ENCODE measurements at regions not wholly inside any gene's neighbourhood (a gene's known extent, or its start where the extent isn't known, plus 50 kb on each side); places are given as distances from the start of the nearest gene placed in this dataset.

DNA sequence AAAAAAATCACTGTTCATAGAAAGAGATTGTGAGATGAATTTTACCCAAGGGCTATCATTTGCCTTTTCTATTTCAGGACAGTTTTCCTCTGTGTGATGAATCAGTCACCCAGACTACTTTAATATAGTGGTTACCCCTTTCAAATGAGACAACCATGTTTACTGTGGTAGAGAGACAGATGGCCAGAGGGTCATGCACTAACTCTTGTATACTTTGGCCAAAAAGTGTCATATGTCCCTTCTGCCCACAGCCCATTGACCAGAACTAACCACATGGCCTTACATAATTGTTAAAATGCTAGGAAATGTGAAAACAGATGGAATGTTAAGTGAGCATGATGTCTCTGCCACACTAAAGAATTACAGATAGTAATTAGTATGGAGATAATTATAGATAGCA, 498.7 kb downstream of the DACH1 start:
- Histone ChIP-seq H3K27ac (no peak overlapping the region), H3K4me3 (no peak overlapping the region), H3K27me3 (no peaks in the 10 kb centered on the region), H3K9me3 (no peaks in the 10 kb centered on the region), H3K36me3 (no peaks in the 10 kb centered on the region), H3K4me1 (no peaks in the 10 kb centered on the region)
- no peak for TF ChIP-seq POLR2A (IDR thresholded peaks at IDR 0.05)
- TF ChIP-seq, protein P1, sequence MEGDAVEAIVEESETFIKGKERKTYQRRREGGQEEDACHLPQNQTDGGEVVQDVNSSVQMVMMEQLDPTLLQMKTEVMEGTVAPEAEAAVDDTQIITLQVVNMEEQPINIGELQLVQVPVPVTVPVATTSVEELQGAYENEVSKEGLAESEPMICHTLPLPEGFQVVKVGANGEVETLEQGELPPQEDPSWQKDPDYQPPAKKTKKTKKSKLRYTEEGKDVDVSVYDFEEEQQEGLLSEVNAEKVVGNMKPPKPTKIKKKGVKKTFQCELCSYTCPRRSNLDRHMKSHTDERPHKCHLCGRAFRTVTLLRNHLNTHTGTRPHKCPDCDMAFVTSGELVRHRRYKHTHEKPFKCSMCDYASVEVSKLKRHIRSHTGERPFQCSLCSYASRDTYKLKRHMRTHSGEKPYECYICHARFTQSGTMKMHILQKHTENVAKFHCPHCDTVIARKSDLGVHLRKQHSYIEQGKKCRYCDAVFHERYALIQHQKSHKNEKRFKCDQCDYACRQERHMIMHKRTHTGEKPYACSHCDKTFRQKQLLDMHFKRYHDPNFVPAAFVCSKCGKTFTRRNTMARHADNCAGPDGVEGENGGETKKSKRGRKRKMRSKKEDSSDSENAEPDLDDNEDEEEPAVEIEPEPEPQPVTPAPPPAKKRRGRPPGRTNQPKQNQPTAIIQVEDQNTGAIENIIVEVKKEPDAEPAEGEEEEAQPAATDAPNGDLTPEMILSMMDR (IDR thresholded peaks at IDR 0.05), result no peak
- no peak for TF ChIP-seq POLR2AphosphoS5 (IDR thresholded peaks at IDR 0.05; ENCODE audit: insufficient read depth in 1 of 2, low read depth in 1 of 2)
- intact Hi-C loops (cut with DNase I), result no loop called here
- DNase-seq (ENCODE audit: extremely low spot score in 2 of 2), result no peak

DNA sequence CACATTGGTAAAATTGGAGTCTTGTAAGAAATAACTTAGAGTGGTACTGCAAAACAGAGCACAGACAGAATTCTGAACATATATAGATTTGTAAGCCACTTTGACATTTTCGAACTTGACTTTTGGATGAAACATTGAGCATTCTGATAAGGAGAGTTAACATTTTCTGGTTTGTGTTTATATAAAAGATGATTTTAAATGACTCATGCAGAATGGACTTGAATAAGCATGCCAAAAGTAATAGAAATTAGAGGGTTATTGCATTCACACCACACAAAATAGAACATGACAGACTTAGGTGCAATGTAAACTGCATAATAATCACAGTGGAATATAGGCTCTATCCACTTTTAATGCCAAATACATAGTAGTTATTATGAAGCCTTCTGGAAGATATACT, 507.0 kb downstream of the DACH1 start:
- H3K9me3 ChIP-seq, result no peaks in the 10 kb centered on the region
- H3K36me3 ChIP-seq, result no peaks in the 10 kb centered on the region
- TF ChIP-seq POLR2A (IDR thresholded peaks at IDR 0.05) (no peak), POLR2AphosphoS5 (IDR thresholded peaks at IDR 0.05; ENCODE audit: insufficient read depth in 1 of 2, low read depth in 1 of 2) (no peak)
- TF ChIP-seq, protein P1 (IDR thresholded peaks at IDR 0.05), result no peak
- no peak for DNase-seq (ENCODE audit: extremely low spot score in 2 of 2)
- intact Hi-C loops (cut with DNase I), result no loop called here
- no peak overlapping the region for H3K27ac ChIP-seq
- H3K4me3 ChIP-seq, result no peak overlapping the region
- no peaks in the 10 kb centered on the region for H3K4me1 ChIP-seq
- H3K27me3 ChIP-seq, result no peaks in the 10 kb centered on the region

DNA sequence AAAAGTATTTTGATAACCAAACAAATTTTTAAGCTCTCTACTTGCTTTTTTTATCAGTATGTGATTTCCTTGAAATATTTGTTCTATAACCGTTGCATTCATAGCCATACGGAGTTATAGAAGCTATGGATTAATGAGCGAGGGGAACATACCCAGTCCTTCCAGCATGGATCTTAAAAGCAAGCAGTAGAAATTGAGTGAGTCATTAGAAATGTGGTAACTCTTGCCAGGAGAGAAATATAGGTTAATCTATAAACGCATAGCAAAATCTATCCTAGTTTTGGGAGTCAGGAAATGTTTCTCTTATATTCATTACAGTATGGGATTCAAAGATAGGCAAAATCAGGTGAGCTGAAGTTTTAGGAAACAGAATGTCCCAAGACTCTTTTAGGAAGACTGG, 507.4 kb downstream of the DACH1 start:
- intact Hi-C loops (cut with DNase I), result no loop called here
- TF ChIP-seq POLR2A (IDR thresholded peaks at IDR 0.05) (no peak), POLR2AphosphoS5 (IDR thresholded peaks at IDR 0.05; ENCODE audit: insufficient read depth in 1 of 2, low read depth in 1 of 2) (no peak)
- TF ChIP-seq, protein P1 (IDR thresholded peaks at IDR 0.05), result no peak
- H3K9me3 ChIP-seq, result no peaks in the 10 kb centered on the region

DNA sequence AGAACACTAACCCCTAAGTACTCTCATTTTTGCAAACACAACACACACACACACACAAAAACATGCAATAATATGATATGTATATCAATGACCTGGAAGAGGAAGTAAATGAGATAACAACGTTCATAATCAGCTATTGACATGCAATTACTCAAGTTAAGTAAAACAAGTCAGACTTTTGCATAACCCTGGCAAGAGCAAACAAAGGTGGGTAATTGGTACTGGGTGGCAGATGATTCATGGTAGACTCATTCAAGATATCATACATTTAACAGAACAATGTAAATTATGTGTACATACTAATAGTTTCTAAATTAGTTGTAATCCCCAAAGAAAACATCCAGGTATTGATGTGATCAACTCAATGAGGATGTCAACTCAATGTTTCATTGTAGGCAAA, 508.8 kb downstream of the DACH1 start:
- Histone ChIP-seq H3K27ac (no peak overlapping the region), H3K4me1 (no peaks in the 10 kb centered on the region), H3K9me3 (no peaks in the 10 kb centered on the region), H3K27me3 (no peaks in the 10 kb centered on the region), H3K36me3 (no peaks in the 10 kb centered on the region), H3K4me3 (no peak overlapping the region)
- intact Hi-C loops (cut with DNase I), result no loop called here
- no peak for DNase-seq (ENCODE audit: extremely low spot score in 2 of 2)
- TF ChIP-seq, protein P1 (IDR thresholded peaks at IDR 0.05), result no peak
- TF ChIP-seq POLR2AphosphoS5 (IDR thresholded peaks at IDR 0.05; ENCODE audit: insufficient read depth in 1 of 2, low read depth in 1 of 2) (no peak), POLR2A (IDR thresholded peaks at IDR 0.05) (no peak)

More for the DNA sequence above, 507.4 kb downstream of the DACH1 start:
- Histone ChIP-seq H3K27ac (no peak overlapping the region), H3K4me1 (no peaks in the 10 kb centered on the region), H3K36me3 (no peaks in the 10 kb centered on the region), H3K4me3 (no peak overlapping the region), H3K27me3 (no peaks in the 10 kb centered on the region)
- DNase-seq (ENCODE audit: extremely low spot score in 2 of 2), result no peak

DNA sequence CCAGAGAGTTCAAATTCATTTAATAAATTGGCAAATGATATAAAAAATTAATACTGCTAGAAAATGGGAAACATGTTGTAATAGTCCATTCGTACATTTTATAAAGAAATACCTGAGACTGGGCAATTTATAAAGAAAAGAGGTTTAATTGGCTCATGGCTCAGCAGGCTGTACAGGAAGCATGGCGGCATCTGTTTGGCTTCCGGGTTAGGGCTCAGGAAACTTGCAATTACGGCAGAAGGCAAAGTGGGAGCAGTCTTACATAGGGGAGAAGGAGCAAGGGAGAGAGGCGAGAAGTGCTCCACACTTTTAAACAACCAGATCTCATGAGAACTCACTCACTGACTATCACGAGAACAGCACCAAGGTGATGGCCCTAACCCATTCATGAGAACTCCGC, 512.0 kb downstream of the DACH1 start:
- no peaks in the 10 kb centered on the region for H3K36me3 ChIP-seq
- DNase-seq (ENCODE audit: extremely low spot score in 2 of 2), result no peak
- no peak overlapping the region for H3K27ac ChIP-seq
- TF ChIP-seq POLR2AphosphoS5 (IDR thresholded peaks at IDR 0.05; ENCODE audit: insufficient read depth in 1 of 2, low read depth in 1 of 2) (no peak), POLR2A (IDR thresholded peaks at IDR 0.05) (no peak)
- TF ChIP-seq, protein P1 (IDR thresholded peaks at IDR 0.05), result no peak
- no peaks in the 10 kb centered on the region for H3K9me3 ChIP-seq
- no peak overlapping the region for H3K4me3 ChIP-seq
- no peaks in the 10 kb centered on the region for H3K4me1 ChIP-seq
- no peaks in the 10 kb centered on the region for H3K27me3 ChIP-seq
- intact Hi-C loops (cut with DNase I), result no loop called here
